Stimulated activated CD4-positive, alpha-beta T cell treated with anti-CD3 and anti-CD28 coated beads, Interleukin-4, amount 100 ng/mL, for 4 hours (primary cell): ENCODE measurements at regions not wholly inside any gene's neighbourhood (a gene's known extent, or its start where the extent isn't known, plus 50 kb on each side); places are given as distances from the start of the nearest gene placed in this dataset.
"Not testable (repeated sequence)": the region's sequence is repeated elsewhere in the genome, so short reads cannot be mapped to it uniquely, and the experiment has no call there.

ENCODE experiments used
- DNase-seq, 2 experiments: peaks; one replicate each; pipeline ENCODE4 v3.0.0-alpha.2; 2020

DNA sequence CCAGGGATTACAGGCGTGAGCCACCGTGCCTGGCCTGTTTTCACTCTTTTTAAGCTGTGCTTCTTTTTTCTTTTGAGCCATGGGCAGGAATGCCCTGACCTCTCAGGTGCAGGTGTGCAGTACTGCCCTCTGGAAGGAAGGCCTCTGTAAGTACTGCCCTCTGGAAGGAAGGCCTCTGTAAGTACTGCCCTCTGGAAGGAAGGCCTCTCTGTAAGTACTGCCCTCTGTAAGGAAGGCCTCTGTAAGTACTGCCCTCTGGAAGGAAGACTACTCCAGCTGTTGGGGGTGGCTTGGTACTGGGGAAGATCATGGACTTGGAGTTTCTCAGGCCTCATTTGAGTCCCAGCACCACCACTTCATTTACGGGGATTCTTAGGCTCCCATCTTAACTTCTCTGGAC lies 248.5 kb upstream of the ID2 start:
- no peak for DNase-seq

DNA sequence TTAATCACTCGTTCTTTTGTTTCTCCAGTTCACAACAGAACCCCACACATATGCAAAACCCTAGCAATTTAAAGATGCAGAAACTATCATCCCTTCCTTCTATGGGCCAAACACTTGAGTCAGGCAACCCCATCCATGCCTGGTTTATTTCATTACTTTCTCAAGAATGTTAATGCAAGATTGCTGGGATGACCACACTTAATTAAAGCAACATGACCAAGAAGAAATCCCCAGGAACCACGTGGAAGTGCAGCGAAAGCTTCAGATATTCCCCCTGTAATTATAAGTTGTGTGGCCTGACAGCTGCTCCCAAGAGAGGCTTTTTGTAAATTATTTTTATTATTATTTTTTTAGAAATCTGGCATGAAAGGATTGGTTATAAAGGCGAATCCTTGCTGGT lies 246.2 kb upstream of the ID2 start:
- DNase-seq, result no peak

DNA sequence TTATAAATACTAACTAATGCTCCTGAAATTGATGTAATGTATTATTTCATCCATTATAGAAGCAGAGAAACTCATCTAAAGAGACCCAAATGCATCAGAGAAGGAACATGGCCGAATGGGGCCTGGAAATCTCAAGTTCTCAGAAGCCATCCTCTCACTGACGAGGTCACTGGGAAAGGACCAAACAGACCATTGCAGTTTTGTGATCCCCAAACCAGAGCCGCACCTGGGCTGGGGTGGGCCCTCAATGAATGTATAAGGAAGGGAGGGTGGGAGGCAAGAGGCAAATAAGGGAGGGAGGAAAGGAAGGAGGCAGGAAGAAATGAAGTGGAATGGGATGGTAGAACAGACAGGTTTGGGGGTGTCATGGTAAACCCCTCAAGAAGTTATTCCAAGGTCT lies 245.3 kb upstream of the ID2 start:
- DNase-seq, result no peak

DNA sequence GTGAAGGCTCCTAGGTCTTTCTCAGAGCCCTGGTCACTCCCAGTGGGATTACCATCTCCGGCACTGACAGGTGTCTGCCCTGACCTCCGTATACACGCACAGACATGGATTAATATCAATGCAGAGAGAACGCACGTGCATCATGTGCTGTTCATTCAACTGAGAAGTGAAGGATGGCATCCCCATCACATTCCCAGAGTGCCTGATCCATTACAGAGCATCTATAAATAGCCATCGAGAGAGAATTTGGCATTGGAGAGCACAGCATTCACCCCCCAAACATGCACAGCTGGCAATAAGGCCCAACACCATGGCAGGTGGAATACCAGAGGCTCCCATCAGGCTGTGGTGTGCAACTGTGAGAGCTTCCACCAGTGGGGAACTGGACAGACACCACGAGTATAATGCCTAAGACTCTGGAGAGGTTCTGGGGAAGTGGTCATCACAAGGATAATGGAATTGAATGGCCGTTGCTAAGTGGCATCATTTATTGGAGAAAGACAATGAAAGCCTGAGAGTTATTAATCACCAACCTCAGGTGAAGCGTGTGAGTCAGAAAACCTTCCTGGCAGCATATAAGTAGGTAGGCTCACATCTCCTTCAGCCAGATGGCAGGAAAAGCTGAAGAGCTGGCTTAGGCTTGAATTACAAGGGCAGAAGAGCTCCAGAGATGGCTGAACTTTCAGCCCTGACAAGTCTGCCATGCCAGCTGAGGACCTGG lies 244.5 kb upstream of the ID2 start:
- DNase-seq, result no peak

DNA sequence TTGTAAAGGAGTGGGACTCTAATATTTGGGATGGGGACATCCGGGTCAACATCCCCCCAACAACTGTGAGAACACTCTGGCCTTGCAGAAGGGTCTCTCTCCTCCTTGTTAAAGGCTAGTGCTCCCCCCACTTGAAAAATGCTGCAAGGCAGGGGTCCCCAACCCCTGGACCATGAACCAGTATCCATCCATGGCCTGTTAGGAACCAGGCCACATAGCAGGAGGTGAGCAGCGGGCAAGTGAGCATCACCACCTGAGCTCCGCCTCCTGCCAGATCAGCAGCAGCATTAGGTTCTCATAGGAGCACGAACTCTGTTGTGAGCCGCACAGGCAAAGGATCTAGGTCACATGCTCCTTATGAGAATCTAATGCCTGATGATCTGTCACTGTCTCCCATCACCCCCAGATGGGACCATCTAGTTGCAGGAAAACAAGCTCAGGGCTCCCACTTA lies 243.9 kb upstream of the ID2 start:
- DNase-seq, result no peak

DNA sequence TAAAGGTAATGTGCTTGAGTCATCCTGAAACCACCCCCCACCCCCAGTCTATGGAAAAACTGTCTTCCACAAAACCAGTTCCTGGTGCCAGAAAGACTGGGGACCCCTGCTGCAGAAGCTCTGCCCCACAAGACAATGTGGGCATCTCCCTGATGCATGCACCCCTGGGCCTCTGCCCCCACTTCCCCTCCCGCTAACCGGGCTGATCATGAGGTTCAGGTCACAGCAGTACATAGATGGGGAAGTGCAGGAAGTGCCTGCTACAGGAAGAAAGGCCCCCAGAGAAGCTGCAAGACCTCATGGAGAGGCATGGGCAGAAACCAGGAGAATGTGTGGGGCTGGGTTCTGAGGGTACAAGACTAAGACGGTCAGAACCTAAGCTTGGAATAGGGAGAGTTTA lies 243.4 kb upstream of the ID2 start:
- DNase-seq, result no peak

DNA sequence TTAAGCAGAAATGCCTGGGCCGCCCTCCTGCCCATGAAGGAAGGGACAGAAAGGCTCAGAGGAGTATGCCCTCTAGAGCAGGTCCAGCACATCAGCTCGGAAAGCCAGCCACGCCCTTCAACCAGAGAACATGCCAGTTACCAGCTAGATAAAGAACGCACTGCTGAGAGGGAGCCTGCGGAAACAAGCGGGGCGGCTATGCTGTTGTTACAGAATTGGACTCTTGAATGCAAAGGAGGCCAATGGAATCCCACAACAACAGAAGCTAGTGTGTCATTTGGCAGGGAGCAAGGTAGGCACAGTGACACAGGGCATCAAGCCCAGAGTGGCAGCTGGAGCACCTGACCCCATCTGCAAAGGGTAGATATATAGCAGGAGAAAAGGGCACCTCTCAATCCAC lies 242.9 kb upstream of the ID2 start:
- DNase-seq, result no peak

DNA sequence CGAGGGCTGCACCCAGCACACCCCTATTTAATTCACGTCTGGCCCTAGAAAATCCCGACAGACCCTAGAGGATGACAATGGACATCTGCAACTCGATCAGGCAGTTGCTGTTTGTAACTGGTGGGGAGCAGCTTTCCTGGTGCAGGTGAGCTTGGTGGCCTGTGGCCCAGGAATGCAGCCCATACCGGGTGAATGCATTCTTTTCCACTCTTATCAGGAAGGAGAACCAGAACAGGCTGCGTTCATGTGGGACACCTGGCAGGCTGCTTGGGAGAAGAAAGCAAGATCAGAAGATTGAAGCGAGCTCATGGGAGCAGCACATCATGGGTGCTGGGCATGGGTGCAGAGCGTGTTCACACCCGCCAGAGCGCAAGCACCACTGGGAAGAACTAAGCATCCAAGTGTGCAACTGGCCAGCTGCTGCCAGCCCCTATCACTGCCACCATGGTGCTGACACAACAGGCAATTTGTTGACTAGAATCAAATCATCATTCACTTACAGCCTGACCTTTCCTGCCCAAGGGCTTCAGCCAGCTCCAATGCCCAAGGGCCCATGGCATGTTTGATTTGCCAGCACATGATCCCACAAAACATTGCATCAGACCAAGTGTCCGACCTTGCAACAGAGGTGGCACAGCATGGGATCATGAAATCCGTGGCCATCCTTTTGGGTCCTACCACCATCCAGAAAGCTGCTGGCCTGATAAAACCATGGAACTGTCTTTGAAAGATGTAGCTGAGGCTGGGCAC lies 241.7 kb upstream of the ID2 start:
- no peak for DNase-seq

DNA sequence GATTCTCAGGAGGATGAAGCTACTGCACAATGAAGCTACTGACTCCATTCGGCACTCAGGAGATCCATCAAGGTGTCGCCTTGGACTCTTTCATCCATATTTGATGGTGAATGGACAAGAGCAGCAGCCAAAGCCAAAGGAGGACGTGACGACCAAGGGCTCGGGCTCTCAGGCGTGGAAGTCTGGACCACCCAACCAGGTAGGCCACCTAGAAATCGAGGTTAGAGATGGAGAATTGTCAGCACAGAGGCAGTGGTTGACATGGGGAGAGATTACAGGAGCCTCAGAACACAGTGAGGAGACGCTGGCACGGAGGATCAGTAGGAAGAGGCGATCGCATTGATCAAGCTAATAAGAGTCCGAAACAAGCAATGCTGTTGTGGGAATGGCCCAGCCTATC lies 240.5 kb upstream of the ID2 start:
- no peak for DNase-seq

DNA sequence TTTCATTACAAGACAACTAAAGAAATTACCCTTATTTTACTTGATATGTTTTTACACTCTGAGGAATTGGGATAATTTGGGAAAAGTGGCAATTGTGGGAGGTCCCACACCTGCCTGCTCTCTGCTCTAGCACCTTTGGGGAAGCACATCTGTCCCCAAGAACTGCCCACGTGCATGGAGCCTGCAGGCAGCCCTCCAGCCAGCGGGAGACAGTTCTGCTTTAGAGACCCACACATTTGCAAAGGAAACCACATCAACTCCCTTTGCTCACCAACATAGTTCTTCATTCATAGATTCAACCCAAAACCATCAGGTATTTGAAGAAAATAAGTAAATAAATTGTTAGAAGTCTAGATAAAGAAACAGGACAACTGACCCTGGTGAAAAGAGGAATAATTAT lies 239.9 kb upstream of the ID2 start:
- no peak for DNase-seq

DNA sequence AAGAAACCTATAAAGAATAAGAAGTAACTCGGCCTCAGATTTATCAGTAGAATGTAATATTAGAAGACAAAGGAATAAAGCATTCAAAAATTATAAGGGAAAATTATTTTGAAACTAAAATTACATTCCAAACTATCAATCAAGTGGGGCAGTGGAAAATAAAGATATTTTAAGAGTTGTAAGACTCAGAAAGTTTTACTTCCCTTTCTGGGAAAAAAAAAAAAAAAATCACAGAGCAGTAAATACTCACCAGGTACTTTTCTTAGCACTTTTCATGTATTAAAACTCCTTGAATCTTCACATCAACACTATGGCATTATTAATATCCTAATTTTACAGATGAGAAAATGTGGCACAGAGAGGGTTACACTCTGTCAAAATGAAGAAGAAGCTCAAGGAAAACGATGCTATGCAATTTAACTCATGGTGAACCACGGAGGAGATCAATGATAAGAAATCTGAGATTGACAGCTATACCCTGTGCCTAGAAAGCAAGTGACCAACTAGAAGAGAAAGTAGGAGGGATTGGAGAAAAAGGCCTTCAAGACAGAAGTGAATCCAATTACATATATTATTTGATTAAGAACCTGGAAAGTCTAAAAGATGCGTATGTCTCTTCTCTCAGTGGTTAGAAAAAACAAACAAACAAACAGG lies 238.9 kb upstream of the ID2 start:
- no peak for DNase-seq

DNA sequence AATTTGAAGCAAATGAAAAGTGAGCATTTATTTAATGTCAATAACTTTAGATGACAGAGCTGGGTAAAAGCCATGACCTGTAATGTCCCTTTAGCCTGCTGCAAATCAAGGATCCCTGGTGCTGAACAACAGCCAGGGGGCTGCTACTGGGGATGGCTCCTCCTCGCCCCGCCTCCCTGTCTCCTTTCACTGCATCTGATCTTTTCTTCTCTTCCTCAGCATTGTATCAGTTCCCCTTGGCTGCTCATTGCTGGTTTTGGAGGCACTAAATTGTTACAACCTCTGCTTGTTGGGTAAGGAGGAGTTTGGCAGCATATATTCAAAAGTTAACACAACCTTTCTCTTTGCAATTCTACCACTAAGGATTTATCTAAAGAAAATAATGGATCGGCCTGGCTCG lies 236.3 kb upstream of the ID2 start:
- no peak for DNase-seq

DNA sequence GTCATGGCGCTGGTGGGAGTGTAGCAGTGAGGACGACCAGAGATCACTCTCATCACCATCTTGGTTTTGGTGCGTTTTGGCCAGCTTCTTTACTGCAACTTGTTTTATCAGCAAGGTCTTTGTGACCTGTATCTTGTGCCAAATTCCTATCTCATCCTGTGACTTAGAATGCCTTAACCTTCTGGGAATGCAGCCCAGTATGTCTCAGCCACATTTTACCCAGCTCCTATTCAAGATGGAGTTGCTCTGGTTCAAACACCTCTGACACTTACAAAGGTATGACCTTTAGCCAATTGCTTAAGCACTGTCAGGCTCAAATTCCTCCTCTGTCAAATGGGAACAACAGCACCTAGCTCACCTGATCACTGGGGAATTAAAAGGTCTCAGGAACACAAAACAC lies 235.1 kb upstream of the ID2 start:
- not testable (repeated sequence) for DNase-seq

DNA sequence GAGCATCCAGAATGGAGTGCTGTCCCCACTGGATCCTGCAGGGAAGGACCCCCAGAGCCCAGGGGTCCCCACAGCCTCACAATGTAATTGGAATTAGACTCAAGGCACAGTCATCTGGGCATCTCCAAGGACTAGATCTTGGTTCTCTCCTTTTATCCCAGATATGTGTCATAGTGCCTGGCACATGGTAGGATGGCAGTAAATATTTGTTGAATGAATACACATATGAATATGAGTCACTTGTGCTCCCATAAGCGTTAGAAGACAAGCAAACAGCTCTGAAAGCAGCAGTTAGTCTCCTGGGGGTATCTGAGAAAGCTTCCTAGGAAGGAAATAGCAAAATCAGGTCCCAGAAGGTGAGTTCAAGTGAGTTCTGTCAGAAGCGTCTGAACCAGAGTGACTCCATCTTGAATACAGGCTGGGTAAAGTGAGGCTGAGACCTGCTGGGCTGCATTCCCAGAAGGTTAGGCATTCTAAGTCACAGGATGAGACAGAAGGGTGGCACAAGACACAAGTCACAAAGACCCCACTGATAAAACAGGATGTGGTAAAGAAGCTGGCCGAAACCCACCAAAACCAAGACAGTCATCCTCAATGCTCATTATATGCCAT lies 234.1 kb upstream of the ID2 start:
- no peak for DNase-seq

DNA sequence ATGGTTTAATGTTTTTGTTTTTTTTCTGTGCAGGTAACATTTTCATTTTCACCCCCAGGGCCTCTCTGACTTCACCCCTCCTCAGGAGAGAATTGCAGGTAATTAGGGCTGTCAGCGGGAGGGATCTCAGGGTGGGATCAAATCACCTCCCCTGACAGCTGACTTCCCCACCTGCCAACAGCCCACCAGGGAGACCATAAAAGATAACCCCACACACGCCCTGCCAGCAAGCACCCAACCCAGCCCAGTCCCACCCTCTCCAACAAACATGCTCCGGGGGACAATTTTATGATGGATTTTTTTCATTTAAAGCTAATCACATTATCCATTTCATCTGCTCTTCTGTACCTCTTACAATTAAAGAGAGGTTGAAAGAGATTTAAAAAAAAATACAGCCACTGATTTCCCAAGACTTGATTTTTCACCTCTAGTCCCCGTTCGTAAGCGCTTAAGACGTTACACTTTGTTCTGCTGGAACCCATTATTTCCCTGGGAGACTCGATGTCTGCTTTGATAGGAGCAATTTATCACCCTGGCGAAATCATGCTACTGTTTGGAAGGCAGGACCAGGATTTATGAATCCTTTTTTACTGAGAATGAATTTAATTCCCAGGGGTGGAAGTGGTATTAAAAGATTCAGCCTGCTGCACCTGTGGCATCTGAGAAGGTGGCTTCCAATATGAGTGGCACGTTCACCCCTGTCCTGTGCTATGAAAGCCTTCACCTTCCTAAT lies 232.9 kb upstream of the ID2 start:
- no peak for DNase-seq

DNA sequence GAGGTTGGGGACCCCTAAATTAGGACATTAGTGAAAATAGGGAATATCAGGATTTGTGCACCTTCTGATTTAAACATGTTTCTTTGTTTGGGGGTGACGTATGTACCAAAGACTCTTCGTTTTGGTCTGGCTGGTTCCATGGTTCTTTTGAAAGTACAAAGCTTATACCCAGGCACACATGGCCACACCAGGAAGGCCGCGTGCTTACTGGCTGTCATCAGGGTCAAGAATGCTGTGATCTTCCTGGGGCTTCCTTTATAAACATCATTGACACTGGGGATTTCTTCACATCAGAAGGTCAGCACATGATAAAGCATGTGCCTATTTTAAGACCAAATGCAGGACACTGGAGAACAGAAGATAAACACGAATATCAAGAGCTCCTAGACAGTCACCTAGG lies 230.6 kb upstream of the ID2 start:
- no peak for DNase-seq

DNA sequence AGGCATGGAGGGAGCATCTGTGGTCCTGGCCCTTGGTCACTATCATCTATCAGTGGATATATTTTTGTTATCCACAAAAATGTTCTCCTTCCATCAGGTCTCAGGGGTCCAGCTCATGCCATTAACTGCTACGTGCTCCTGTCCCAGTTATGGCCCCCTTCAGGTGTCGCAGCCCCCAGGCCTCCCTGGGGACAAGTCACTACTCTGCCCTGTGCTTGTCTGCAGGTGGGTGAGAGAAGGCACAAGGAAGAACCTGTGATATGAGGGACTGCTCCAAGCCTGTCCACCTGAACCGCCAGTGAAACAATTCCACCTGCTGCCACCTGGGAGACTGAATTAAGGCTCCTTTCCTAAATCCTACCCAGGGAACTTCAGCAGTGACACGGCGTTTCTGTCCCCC lies 229.6 kb upstream of the ID2 start:
- DNase-seq, result no peak

DNA sequence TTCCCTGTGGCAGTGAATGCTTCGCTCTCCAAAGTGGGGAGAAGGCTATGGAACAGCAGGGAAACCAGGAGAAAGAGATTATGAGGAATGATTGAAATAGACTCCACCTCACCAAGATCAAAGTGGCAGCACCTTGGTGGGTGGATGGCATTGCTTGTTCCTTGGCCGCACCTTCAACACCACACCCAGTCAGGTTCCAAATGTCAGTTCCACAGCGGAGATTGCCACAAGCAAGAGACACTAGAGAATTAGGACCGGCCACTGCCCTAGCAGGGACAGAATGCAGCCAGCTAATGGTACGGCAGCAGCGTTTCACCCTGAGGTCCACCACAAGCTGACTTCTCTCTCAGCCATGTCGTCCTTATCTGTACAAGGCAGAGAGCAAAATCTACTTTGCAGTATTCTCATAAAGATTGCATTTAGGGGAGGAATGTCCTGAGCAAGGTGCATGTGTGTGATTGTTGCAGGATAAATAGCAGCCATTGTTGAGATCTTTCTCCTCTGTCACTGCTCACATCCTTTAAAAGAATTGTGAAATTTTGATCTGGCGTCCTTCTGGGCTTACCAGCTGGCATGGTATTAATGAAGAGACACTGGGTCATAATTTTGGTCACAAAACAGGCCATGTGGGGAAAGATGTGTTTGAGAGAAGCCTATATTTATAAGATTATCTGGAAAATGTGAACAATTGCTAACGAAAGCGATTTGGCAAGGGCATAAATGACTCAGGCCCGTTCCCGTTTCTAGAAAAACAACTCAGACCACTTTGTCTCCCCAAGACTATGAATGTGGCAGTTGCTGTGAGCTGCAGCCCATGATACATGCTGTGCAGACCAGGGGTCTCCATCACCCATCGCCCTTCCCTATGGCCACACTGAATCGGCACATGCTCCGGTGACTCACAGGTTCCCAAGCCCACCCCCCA lies 228.6 kb upstream of the ID2 start:
- DNase-seq, result no peak

DNA sequence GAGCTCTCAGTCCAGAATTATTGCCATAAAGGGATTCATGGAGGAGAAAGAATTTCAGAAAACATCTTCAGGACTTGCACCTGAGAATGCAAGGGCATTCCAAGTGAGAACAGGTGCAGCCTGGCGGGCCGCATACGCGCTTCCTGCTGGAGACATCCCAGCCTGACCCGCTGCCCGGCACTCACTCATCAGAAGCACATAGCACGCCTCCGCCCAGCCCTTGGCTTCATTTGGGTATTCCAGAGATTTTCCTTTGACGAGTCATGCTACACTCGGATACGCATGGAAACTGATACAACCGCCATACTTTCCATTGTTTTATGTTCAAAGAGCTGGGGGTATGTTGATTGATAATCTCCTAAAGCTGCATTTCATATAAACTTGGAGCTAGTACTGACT lies 228.0 kb upstream of the ID2 start:
- DNase-seq, result no peak

DNA sequence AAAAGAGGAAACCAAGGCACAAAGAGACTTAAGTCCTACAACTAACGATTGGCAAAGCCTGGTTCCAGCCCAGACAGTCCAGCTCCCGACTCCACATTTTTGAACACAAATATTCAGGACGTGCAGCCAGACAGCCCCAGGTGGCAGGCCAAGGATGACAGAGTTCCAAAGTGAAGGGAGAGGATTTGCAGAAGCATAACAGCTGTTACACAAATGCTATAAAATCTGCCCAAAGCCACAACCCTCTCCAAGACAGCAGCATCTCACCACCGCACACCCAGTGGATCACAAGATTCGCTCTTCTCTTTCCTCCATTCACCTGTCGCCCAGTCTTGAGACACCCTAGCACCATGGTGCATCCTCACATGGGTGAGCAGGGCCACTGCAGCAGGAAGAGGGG lies 227.1 kb upstream of the ID2 start:
- DNase-seq, result no peak

DNA sequence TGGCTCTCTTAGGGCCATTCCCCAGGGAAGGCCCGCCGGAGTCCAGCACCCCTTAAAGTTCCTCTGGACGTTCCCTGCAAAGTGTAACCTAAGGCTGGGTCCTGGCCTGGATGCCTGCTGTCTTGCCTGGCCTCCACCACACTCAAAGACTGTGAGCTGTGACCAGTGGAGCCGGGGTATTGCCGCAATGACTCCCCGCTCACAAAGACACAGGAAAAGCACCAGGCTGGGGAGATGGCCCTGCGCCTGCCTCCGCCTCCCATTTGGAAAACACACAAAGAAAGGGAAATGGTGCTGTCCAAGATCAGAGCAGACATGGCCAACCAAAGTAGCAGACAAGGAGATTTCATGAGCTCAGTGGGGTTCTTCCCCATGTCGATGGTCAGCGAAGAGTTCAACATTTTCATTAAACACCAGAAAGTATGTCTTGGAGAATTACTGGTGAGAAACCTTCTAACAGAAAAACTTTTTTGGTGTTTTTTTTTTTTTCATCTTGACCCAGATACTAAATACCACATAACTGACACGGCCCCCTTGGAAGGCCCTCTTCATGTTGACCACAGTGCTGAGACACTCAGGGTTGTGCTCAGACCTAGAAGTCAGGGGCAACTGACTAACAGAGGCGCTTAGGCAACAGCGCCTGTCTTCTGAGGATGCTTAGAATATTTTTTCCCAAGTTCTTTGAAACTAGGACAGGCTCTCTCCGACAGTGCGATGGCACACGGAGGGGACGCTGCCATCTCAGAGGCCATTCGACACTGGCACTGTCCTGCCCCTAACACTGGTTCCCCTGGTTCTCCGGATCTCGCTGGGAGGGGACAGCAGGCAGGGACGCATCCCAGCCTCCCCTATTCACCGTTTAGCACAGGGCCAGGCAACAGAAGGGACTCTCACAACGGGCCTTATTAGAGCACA lies 226.4 kb upstream of the ID2 start:
- no peak for DNase-seq
